ENCODE measurements at regions not wholly inside any gene's neighbourhood (a gene's known extent, or its start where the extent isn't known, plus 50 kb on each side); places are given as distances from the start of the nearest gene placed in this dataset.

- no peak for DNase-seq
These were observed 179.8 kb upstream of the UBL3 start for GRCh38 chr13:30030141-30030750.

- no peak for DNase-seq
These were observed 177.4 kb upstream of the UBL3 start for GRCh38 chr13:30027569-30028455.

GRCh38 chr13:30026909-30027308, 176.5 kb upstream of the UBL3 start:
- no peak for DNase-seq

- DNase-seq: no peak
These were observed 175.7 kb upstream of the UBL3 start for GRCh38 chr13:30026093-30026492.

- no peak for DNase-seq
These were observed 174.9 kb upstream of the UBL3 start for GRCh38 chr13:30025351-30025750.

- no peak for DNase-seq
These were observed 173.9 kb upstream of the UBL3 start for GRCh38 chr13:30024125-30024865.

- no peak for DNase-seq
These were observed 172.9 kb upstream of the UBL3 start for GRCh38 chr13:30023196-30023895.

GRCh38 chr13:30022796-30023195, 172.4 kb upstream of the UBL3 start:
- no peak for DNase-seq

- DNase-seq: no peak
These were observed 171.8 kb upstream of the UBL3 start for GRCh38 chr13:30022256-30022655.

- DNase-seq: no peak
These were observed 171.2 kb upstream of the UBL3 start for GRCh38 chr13:30021611-30022010.

- no peak for DNase-seq
These were observed 170.4 kb upstream of the UBL3 start for GRCh38 chr13:30020726-30021312.

- no peak for DNase-seq
These were observed 169.5 kb upstream of the UBL3 start for GRCh38 chr13:30019648-30020626.

GRCh38 chr13:30017880-30018279, 167.5 kb upstream of the UBL3 start:
- DNase-seq: no peak

GRCh38 chr13:30016398-30016797, 166.0 kb upstream of the UBL3 start:
- no peak for DNase-seq

GRCh38 chr13:30009411-30009810, 159.0 kb upstream of the UBL3 start:
- DNase-seq: no peak

GRCh38 chr13:30006246-30006645, 155.8 kb upstream of the UBL3 start:
- no peak for DNase-seq

- DNase-seq: no peak
These were observed 153.8 kb upstream of the UBL3 start for GRCh38 chr13:30004204-30004603.

GRCh38 chr13:30002577-30002976, 152.2 kb upstream of the UBL3 start:
- no peak for DNase-seq

- DNase-seq: no peak
These were observed 150.0 kb upstream of the UBL3 start for GRCh38 chr13:30000370-30000765.

GRCh38 chr13:29999492-30000369, 149.3 kb upstream of the UBL3 start:
- no peak for DNase-seq

Data from right kidney (tissue), 1 donor.